Astrocyte (in vitro differentiated cells and primary cell): ENCODE measurements at regions not wholly inside any gene's neighbourhood (a gene's known extent, or its start where the extent isn't known, plus 50 kb on each side); places are given as distances from the start of the nearest gene placed in this dataset.

Experiments used
- DNase-seq: peaks from one replicate; pipeline ENCODE4 v3.0.0-alpha.2; 2010; ENCODE audit warnings: low read depth
- FAIRE-seq: peaks from 2 replicates; lab custom pipeline; 2011; peaks lifted over from hg19 to GRCh38; lab: Jason Lieb, UNC
- H2AFZ ChIP-seq: 2 replicates; pipeline ENCODE4 v1.6.0; 2012; ENCODE audit warnings: low read depth, low read length, inconsistent platforms
- H3K27ac ChIP-seq: 2 replicates; pipeline ENCODE4 v1.5.1; 2011; ENCODE audit warnings: low read depth, low read length, inconsistent platforms
- H3K27me3 ChIP-seq: 2 replicates; pipeline ENCODE4 v1.6.0; 2011; ENCODE audit warnings: low read length, inconsistent platforms; ENCODE audit not compliant: insufficient read depth
- H3K36me3 ChIP-seq: 2 replicates; pipeline ENCODE4 v1.5.1; 2011; ENCODE audit warnings: low read length, inconsistent platforms; ENCODE audit not compliant: insufficient read depth
- H3K4me1 ChIP-seq: 2 replicates; pipeline ENCODE4 v1.5.1; 2011; ENCODE audit warnings: low read length, inconsistent platforms; ENCODE audit not compliant: insufficient read depth
- H3K4me2 ChIP-seq: 2 replicates; pipeline ENCODE4 v1.6.0; 2012; ENCODE audit warnings: low read length, inconsistent platforms
- H3K4me3 ChIP-seq: 2 replicates; pipeline ENCODE4 v1.5.1; 2011; ENCODE audit warnings: low read depth, mild to moderate bottlenecking, low read length, inconsistent platforms; ENCODE audit not compliant: insufficient read depth
- H3K79me2 ChIP-seq: 2 replicates; pipeline ENCODE4 v1.6.0; 2012; ENCODE audit warnings: mild to moderate bottlenecking, low read length, inconsistent platforms; ENCODE audit not compliant: insufficient read depth
- H3K9ac ChIP-seq: 2 replicates; pipeline ENCODE4 v1.6.0; 2012; ENCODE audit warnings: mild to moderate bottlenecking, low read length, inconsistent platforms
- H3K9me3 ChIP-seq: 2 replicates; pipeline ENCODE4 v1.5.1; 2012; ENCODE audit warnings: low read depth, mild to moderate bottlenecking, low read length, inconsistent platforms; ENCODE audit not compliant: insufficient read depth
- H4K20me1 ChIP-seq: 2 replicates; pipeline ENCODE4 v1.6.0; 2012; ENCODE audit warnings: low read length, inconsistent platforms; ENCODE audit not compliant: insufficient read depth
- H3K27ac Mint-ChIP-seq: one replicate; pipeline ENCODE4 v1.8.0; 2021; ENCODE audit warnings: mild to moderate bottlenecking, mixed read lengths; ENCODE audit not compliant: unreplicated experiment
- H3K27me3 Mint-ChIP-seq: one replicate; pipeline ENCODE4 v1.8.0; 2021; ENCODE audit warnings: low read depth, mixed read lengths; ENCODE audit not compliant: unreplicated experiment
- H3K36me3 Mint-ChIP-seq: one replicate; pipeline ENCODE4 v1.8.0; 2021; ENCODE audit warnings: low read depth, mixed read lengths; ENCODE audit not compliant: unreplicated experiment
- H3K4me1 Mint-ChIP-seq: one replicate; pipeline ENCODE4 v1.8.0; 2021; ENCODE audit warnings: low read depth, mixed read lengths; ENCODE audit not compliant: unreplicated experiment
- H3K4me3 Mint-ChIP-seq: one replicate; pipeline ENCODE4 v1.8.0; 2021; ENCODE audit warnings: mild to moderate bottlenecking, moderate library complexity, mixed read lengths; ENCODE audit not compliant: unreplicated experiment
- H3K9me3 Mint-ChIP-seq: one replicate; pipeline ENCODE4 v1.8.0; 2021; ENCODE audit warnings: mild to moderate bottlenecking, mixed read lengths; ENCODE audit not compliant: unreplicated experiment
- EZH2 ChIP-seq: IDR thresholded peaks from 2 replicates; pipeline ENCODE4 v1.6.1; 2012; ENCODE audit warnings: mild to moderate bottlenecking, low read length, inconsistent platforms; ENCODE audit not compliant: insufficient read depth
- TF ChIP-seq, protein P1 (sequence below): IDR thresholded peaks from 2 replicates; pipeline ENCODE4 v1.5.1; 2011; ENCODE audit warnings: low read depth, mild to moderate bottlenecking, inconsistent platforms, low read length, moderate library complexity; ENCODE audit not compliant: insufficient read depth

DNA sequence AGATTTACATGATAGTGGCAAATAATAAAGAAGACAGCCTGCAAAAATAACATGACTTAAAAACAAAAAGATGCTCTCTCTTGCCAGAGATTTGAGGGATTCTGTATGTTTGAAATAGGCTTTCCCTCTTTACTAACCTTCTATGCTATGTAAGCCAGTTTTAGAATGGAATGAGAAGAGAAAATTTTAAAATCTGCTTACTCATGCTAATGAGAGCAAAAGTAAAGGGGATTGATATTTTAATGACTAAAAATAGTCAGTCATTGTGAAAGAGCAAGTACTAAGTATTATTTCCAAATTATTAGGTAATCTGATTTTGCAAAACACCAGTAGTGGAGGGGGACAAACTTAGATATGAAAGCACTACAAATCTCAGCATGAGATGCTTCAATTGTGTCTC is 563.3 kb upstream of the ADGRB3 start:
- no peaks in the 10 kb centered on the region for H3K27me3 ChIP-seq
- H3K9me3 ChIP-seq, result no peaks in the 10 kb centered on the region
- H3K27me3 Mint-ChIP-seq, result no peaks in the 10 kb centered on the region
- H3K36me3 Mint-ChIP-seq, result no peaks in the 10 kb centered on the region
- H4K20me1 ChIP-seq, result no peaks in the 10 kb centered on the region
- no peaks in the 10 kb centered on the region for H3K36me3 ChIP-seq
- no peak for TF ChIP-seq EZH2
- TF ChIP-seq, protein P1, sequence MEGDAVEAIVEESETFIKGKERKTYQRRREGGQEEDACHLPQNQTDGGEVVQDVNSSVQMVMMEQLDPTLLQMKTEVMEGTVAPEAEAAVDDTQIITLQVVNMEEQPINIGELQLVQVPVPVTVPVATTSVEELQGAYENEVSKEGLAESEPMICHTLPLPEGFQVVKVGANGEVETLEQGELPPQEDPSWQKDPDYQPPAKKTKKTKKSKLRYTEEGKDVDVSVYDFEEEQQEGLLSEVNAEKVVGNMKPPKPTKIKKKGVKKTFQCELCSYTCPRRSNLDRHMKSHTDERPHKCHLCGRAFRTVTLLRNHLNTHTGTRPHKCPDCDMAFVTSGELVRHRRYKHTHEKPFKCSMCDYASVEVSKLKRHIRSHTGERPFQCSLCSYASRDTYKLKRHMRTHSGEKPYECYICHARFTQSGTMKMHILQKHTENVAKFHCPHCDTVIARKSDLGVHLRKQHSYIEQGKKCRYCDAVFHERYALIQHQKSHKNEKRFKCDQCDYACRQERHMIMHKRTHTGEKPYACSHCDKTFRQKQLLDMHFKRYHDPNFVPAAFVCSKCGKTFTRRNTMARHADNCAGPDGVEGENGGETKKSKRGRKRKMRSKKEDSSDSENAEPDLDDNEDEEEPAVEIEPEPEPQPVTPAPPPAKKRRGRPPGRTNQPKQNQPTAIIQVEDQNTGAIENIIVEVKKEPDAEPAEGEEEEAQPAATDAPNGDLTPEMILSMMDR, result no peak
- H3K4me3 ChIP-seq, result no peak overlapping the region
- H3K4me1 Mint-ChIP-seq, result no peaks in the 10 kb centered on the region
- no peaks in the 10 kb centered on the region for H3K79me2 ChIP-seq
- DNase-seq (no peak), FAIRE-seq (no peak)
- no peak overlapping the region for H3K27ac ChIP-seq
- no peaks in the 10 kb centered on the region for H3K9me3 Mint-ChIP-seq
- H2AFZ ChIP-seq, result no peak overlapping the region
- H3K27ac Mint-ChIP-seq, result no peak overlapping the region
- no peaks in the 10 kb centered on the region for H3K4me1 ChIP-seq
- H3K9ac ChIP-seq, result no peak overlapping the region
- no peak overlapping the region for H3K4me2 ChIP-seq
- no peak overlapping the region for H3K4me3 Mint-ChIP-seq

DNA sequence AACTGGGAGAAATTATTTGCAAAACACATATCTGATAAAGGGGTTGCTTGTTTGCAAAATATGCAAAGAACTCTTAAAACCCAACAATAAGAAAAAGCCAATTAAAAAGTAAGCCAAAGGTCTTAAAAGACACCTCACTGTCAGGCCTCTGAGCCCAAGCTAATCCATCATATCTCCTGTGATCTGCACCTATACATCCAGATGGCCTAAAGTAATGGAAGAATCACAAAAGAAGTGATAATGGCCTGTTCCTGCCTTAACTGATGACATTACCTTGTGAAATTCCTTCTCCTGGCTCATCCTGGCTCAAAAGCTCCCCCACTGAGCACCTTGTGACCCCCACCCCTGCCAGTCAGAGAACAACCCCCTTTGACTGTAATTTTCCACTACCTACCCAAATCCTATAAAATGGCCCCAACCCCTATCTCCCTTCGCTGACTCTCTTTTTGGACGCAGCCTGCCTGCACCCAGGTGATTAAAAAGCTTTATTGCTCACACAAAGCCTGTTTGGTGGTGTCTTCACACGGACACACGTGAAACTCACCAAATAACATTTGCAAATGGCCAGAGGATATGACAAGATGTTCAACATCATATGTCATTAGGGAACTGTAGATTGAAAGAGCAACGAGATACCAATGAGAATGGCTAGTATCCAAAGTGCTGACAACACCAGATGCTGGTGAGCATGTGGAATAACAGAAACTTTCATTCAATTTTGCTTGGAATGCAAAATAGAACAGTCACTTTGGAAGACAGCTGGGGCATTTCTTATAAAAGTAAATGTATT is 565.0 kb upstream of the ADGRB3 start:
- FAIRE-seq, result no peak
- no peak overlapping the region for H3K27ac ChIP-seq
- no peaks in the 10 kb centered on the region for H3K4me1 Mint-ChIP-seq

More for the DNA sequence above, 565.0 kb upstream of the ADGRB3 start:
- Mint-ChIP-seq H3K27me3 (no peaks in the 10 kb centered on the region), H3K4me3 (no peak overlapping the region), H3K27ac (no peak overlapping the region), H3K9me3 (no peaks in the 10 kb centered on the region), H3K36me3 (no peaks in the 10 kb centered on the region)
- no peak for TF ChIP-seq EZH2
- TF ChIP-seq, protein P1, result no peak
- no peaks in the 10 kb centered on the region for H3K4me1 ChIP-seq
- H3K4me3 ChIP-seq, result no peak overlapping the region
- H3K36me3 ChIP-seq, result no peaks in the 10 kb centered on the region
- no peaks in the 10 kb centered on the region for H4K20me1 ChIP-seq
- H3K9me3 ChIP-seq, result no peaks in the 10 kb centered on the region
- no peak overlapping the region for H3K9ac ChIP-seq
- no peak overlapping the region for H2AFZ ChIP-seq
- no peaks in the 10 kb centered on the region for H3K27me3 ChIP-seq
- no peak for DNase-seq
- H3K4me2 ChIP-seq, result no peak overlapping the region
- no peaks in the 10 kb centered on the region for H3K79me2 ChIP-seq
